B cell (primary cell): ENCODE measurements at regions not wholly inside any gene's neighbourhood (a gene's known extent, or its start where the extent isn't known, plus 50 kb on each side); places are given as distances from the start of the nearest gene placed in this dataset.

Experiments used
- ATAC-seq: fragments of 200-7000 bp; cut with Tn5 transposase; one replicate; pipeline ENCODE4 v1.10.0; 2021; ENCODE audit warnings: low read depth, mild to moderate bottlenecking, moderate number of reproducible peaks, moderate library complexity
- CTCF ChIA-PET: fragments of 350-600 bp; sonication (Branson Sonifier 250); formaldehyde crosslinking; loops from one replicate; lab custom pipeline; 2021; ENCODE audit warnings: antibody characterized with exemption, inconsistent platforms; lab: Charles Lee
- POLR2A ChIA-PET: fragments of 350-600 bp; sonication (Branson Sonifier 250); formaldehyde crosslinking; loops from one replicate; lab custom pipeline; 2021; ENCODE audit warnings: antibody characterized with exemption; lab: Charles Lee
- DNase-seq: peaks from one replicate; pipeline ENCODE4 v3.0.0; 2013
- H2AFZ ChIP-seq: 2 replicates; pipeline ENCODE4 v1.6.1; 2012; ENCODE audit warnings: mild to moderate bottlenecking, low read depth, low read length; ENCODE audit not compliant: insufficient read depth, poor library complexity, severe bottlenecking
- H3K27ac ChIP-seq, 2 donors: 1 replicate in 1 of 2; 2 replicates in 1 of 2; pipeline ENCODE4 v1.5.1; 2012 to 2013; ENCODE audit warnings: low read length in 2 of 2, mild to moderate bottlenecking in 2 of 2, moderate library complexity in 1 of 2
- H3K27me3 ChIP-seq, 4 experiments: fragments of 200-600 bp in 1 of 4; sonication (generic) in 1 of 4; replicated peaks in 1 of 4; 1 replicate in 2 of 4; 2 replicates in 2 of 4; pipeline versions ENCODE4 v1.6.1 to v1.7.0; 2013 to 2016; ENCODE audit warnings: low read length in 3 of 4, mild to moderate bottlenecking in 2 of 4, mixed read lengths in 1 of 4, moderate library complexity in 1 of 4; ENCODE audit not compliant: insufficient read depth in 4 of 4, control insufficient read depth in 3 of 4; ENCODE audit errors: control extremely low read depth in 1 of 4
- H3K36me3 ChIP-seq, 2 experiments: replicated peaks in 1 of 2; 1 replicate in 1 of 2; 2 replicates in 1 of 2; pipeline versions ENCODE4 v1.6.1 to v1.7.1; 2013; ENCODE audit warnings: low read length in 1 of 2; ENCODE audit not compliant: insufficient read depth in 2 of 2, control insufficient read depth in 1 of 2; ENCODE audit errors: control extremely low read depth in 1 of 2, extremely low read depth in 1 of 2
- H3K4me1 ChIP-seq, 2 donors: fragments of 200-600 bp in 1 of 2; sonication (generic) in 1 of 2; 1 replicate in 1 of 2; 2 replicates in 1 of 2; pipeline versions ENCODE4 v1.5.1 to v1.6.1; 2013 to 2017; ENCODE audit warnings: low read length in 2 of 2; ENCODE audit not compliant: control insufficient read depth in 2 of 2, insufficient read depth in 2 of 2
- H3K4me2 ChIP-seq: replicated peaks from 2 replicates; pipeline ENCODE3; 2012; ENCODE audit warnings: mild to moderate bottlenecking, low read depth, low read length; ENCODE audit not compliant: poor library complexity, severe bottlenecking
- H3K4me3 ChIP-seq, 5 experiments: fragments of 200-600 bp in 1 of 5; sonication (generic) in 1 of 5; 1 replicate in 3 of 5; 2 replicates in 2 of 5; pipeline versions ENCODE4 v1.5.1 to v1.7.0; 2011 to 2016; ENCODE audit warnings: low read length in 4 of 5, mild to moderate bottlenecking in 4 of 5, low read depth in 2 of 5, control low read depth in 1 of 5, moderate library complexity in 1 of 5; ENCODE audit not compliant: insufficient read depth in 1 of 5; ENCODE audit errors: control extremely low read depth in 1 of 5, extremely low read depth in 1 of 5
- H3K79me2 ChIP-seq: fragments of 200-600 bp; sonication (generic); one replicate; pipeline ENCODE4 v1.6.0; 2016; ENCODE audit warnings: low read length; ENCODE audit not compliant: control insufficient read depth, insufficient read depth
- H3K9ac ChIP-seq: fragments of 200-600 bp; sonication (generic); 2 replicates; pipeline ENCODE4 v1.6.1; 2017; ENCODE audit warnings: mild to moderate bottlenecking, low read length, moderate library complexity
- H3K9me3 ChIP-seq, 3 donors: one replicate each; pipeline versions ENCODE4 v1.6.1 to v1.7.1; 2013; ENCODE audit warnings: low read length in 2 of 3; ENCODE audit not compliant: control insufficient read depth in 2 of 3, insufficient read depth in 1 of 3; ENCODE audit errors: control extremely low read depth in 1 of 3
- H4K20me1 ChIP-seq: 2 replicates; pipeline ENCODE4 v1.6.0; 2012; ENCODE audit warnings: mild to moderate bottlenecking, low read length; ENCODE audit not compliant: insufficient read depth, control insufficient read depth, poor library complexity, severe bottlenecking
- H3K27ac Mint-ChIP-seq: one replicate; pipeline ENCODE4 v1.8.0; 2021; ENCODE audit warnings: mixed read lengths
- H3K27me3 Mint-ChIP-seq: one replicate; pipeline ENCODE4 v1.8.0; 2021; ENCODE audit warnings: mixed read lengths
- H3K4me1 Mint-ChIP-seq: one replicate; pipeline ENCODE4 v1.8.0; 2021; ENCODE audit warnings: mixed read lengths
- H3K4me3 Mint-ChIP-seq: one replicate; pipeline ENCODE4 v1.8.0; 2021; ENCODE audit warnings: mixed read lengths
- H3K9me3 Mint-ChIP-seq: one replicate; pipeline ENCODE4 v1.8.0; 2022; ENCODE audit warnings: mixed read lengths; ENCODE audit not compliant: insufficient read depth
- EZH2 ChIP-seq: IDR thresholded peaks from 2 replicates; pipeline ENCODE4 v1.6.1; 2012; ENCODE audit warnings: borderline replicate concordance, low read depth, mild to moderate bottlenecking, moderate library complexity, low read length; ENCODE audit not compliant: insufficient read depth, poor library complexity, severe bottlenecking
- WGBS: methylation state at CpG from one replicate; pipeline ENCODE4 v1.1.5; 2013; ENCODE audit warnings: missing lambda C conversion rate; ENCODE audit not compliant: insufficient coverage; 5-methylcytosine and 5-hydroxymethylcytosine counted together
- intact Hi-C: fragments of 100-400 bp; cut with micrococcal nuclease; formaldehyde crosslinking; loops from one replicate; pipeline ENCODE4 v1.10.0; 2022
- TF ChIP-seq, protein P1 (sequence below): fragments of 200-600 bp; IDR thresholded peaks from one replicate; pipeline ENCODE4 v1.8.0; 2022; ENCODE audit warnings: antibody characterized with exemption, mild to moderate bottlenecking

DNA sequence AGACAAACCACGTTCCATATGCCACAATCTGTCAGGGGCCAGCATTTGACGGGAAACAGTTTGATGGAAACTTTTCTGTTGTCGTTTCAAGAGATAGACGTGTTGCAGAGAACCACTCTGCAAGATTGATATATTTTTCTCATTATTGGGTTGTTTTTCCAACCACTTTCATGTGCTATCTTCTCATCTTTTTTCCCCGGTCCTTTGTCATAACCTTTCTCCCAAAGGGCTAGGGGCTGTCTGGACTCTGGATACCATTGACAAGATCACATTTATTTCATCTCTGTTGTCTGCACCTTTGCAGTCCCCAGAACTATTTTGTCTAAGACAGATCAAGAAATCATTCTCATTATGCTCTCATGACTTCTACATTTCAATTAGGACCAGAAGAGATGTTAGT lies 57.6 kb upstream of the SLC25A26 start:
- no peak overlapping the region for H3K4me3 ChIP-seq
- H3K79me2 ChIP-seq: no peaks in the 10 kb centered on the region
- H3K27me3 Mint-ChIP-seq: peaks cover 11% of the 10 kb centered on the region
- H3K36me3 ChIP-seq: no peaks in the 10 kb centered on the region
- no peak overlapping the region for H3K9ac ChIP-seq
- H3K9me3 ChIP-seq: no peaks in the 10 kb centered on the region
- no peaks in the 10 kb centered on the region for H3K4me1 Mint-ChIP-seq
- H3K4me3 Mint-ChIP-seq: no peak overlapping the region
- CTCF ChIA-PET: no interaction called here
- TF ChIP-seq EZH2: no peak
- TF ChIP-seq, protein P1, sequence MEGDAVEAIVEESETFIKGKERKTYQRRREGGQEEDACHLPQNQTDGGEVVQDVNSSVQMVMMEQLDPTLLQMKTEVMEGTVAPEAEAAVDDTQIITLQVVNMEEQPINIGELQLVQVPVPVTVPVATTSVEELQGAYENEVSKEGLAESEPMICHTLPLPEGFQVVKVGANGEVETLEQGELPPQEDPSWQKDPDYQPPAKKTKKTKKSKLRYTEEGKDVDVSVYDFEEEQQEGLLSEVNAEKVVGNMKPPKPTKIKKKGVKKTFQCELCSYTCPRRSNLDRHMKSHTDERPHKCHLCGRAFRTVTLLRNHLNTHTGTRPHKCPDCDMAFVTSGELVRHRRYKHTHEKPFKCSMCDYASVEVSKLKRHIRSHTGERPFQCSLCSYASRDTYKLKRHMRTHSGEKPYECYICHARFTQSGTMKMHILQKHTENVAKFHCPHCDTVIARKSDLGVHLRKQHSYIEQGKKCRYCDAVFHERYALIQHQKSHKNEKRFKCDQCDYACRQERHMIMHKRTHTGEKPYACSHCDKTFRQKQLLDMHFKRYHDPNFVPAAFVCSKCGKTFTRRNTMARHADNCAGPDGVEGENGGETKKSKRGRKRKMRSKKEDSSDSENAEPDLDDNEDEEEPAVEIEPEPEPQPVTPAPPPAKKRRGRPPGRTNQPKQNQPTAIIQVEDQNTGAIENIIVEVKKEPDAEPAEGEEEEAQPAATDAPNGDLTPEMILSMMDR: no peak
- H3K4me2 ChIP-seq: no peak overlapping the region
- H4K20me1 ChIP-seq: no peaks in the 10 kb centered on the region
- WGBS: 100% methylated on average over 1 of the region's 5 CpGs
- H3K27me3 ChIP-seq: peaks cover 0 to 3% (median 0%) of the 10 kb centered on the region in 4 experiments
- H3K4me1 ChIP-seq: no peaks in the 10 kb centered on the region
- DNase-seq (no peak), ATAC-seq (no peak)
- POLR2A ChIA-PET: no interaction called here
- H3K27ac Mint-ChIP-seq: no peak overlapping the region
- H3K27ac ChIP-seq: no peak overlapping the region
- no peak overlapping the region for H2AFZ ChIP-seq
- intact Hi-C loops: no loop called here
- no peaks in the 10 kb centered on the region for H3K9me3 Mint-ChIP-seq

- intact Hi-C loops: no loop called here
These were observed 58.0 kb upstream of the SLC25A26 start for GRCh38 chr3:66162766-66163165.

More at GRCh38 chr3:66162766-66163165, 58.0 kb upstream of the SLC25A26 start:
- H3K4me2 ChIP-seq: no peak overlapping the region
- DNase-seq (no peak), ATAC-seq (no peak)
- H3K4me1 ChIP-seq: no peaks in the 10 kb centered on the region
- no peaks in the 10 kb centered on the region for H3K36me3 ChIP-seq
- H3K4me3 Mint-ChIP-seq: no peak overlapping the region
- no peak overlapping the region for H3K4me3 ChIP-seq
- ChIA-PET POLR2A (no interaction called here), CTCF (no interaction called here)
- no peak overlapping the region for H3K27ac ChIP-seq
- TF ChIP-seq, protein P1: no peak
- no peak for TF ChIP-seq EZH2
- no peaks in the 10 kb centered on the region for H3K9me3 Mint-ChIP-seq
- H3K9me3 ChIP-seq: no peaks in the 10 kb centered on the region
- no peak overlapping the region for H3K27ac Mint-ChIP-seq
- peaks cover 13% of the 10 kb centered on the region for H3K27me3 Mint-ChIP-seq
- H3K4me1 Mint-ChIP-seq: no peaks in the 10 kb centered on the region
- H3K79me2 ChIP-seq: no peaks in the 10 kb centered on the region
- H3K27me3 ChIP-seq: peaks cover 0 to 3% (median 0%) of the 10 kb centered on the region in 4 experiments
- no peaks in the 10 kb centered on the region for H4K20me1 ChIP-seq
- H2AFZ ChIP-seq: no peak overlapping the region
- 74% methylated on average over 2 of the region's 3 CpGs for WGBS
- H3K9ac ChIP-seq: no peak overlapping the region
